ENCODE measurements at regions not wholly inside any gene's neighbourhood (a gene's known extent, or its start where the extent isn't known, plus 50 kb on each side); places are given as distances from the start of the nearest gene placed in this dataset.
"Not testable (repeated sequence)": the region's sequence is repeated elsewhere in the genome, so short reads cannot be mapped to it uniquely, and the experiment has no call there.

GRCh38 chr2:175796422-175796821 lies 205.6 kb downstream of the LNPK start:
- POLR2A ChIA-PET (ENCODE audit: partially characterized antibody); H3K14ac ChIP-seq (ENCODE audit: insufficient read length); H2AK5ac ChIP-seq (ENCODE audit: low read depth, low read length); H3K27ac ChIP-seq (ENCODE audit: low read depth, low read length); H3K27me3 ChIP-seq (replicated peaks in 1 of 4; ENCODE audit: control insufficient read depth in 3 of 4, extremely low read depth in 1 of 4, insufficient read depth in 3 of 4, low read length in 3 of 4); H3K79me2 ChIP-seq (ENCODE audit: control insufficient read depth in 1 of 2, insufficient read depth in 2 of 2, low read length in 2 of 2); H3K56ac ChIP-seq (replicated peaks; ENCODE audit: insufficient read length, low read depth, low read length); H3K79me1 ChIP-seq (ENCODE audit: low read depth, low read length); H3K23ac ChIP-seq (ENCODE audit: insufficient read length); DNase-seq (ENCODE audit: low read depth in 1 of 2, low spot score in 2 of 2); FAIRE-seq; H2AFZ ChIP-seq (ENCODE audit: low read length); H3K4me1 ChIP-seq (replicated peaks in 1 of 4; ENCODE audit: control insufficient read depth in 3 of 4, insufficient read depth in 4 of 4, low read length in 3 of 4); H2BK120ac ChIP-seq (replicated peaks; ENCODE audit: low read depth, low read length); H4K91ac ChIP-seq (replicated peaks; ENCODE audit: insufficient read length, low read length); H4K20me1 ChIP-seq (replicated peaks in 1 of 2; ENCODE audit: control insufficient read depth in 1 of 2, insufficient read depth in 2 of 2, low read length in 2 of 2); H3K23me2 ChIP-seq (ENCODE audit: low read depth, low read length); H3K4ac ChIP-seq (replicated peaks; ENCODE audit: insufficient read length, low read depth, low read length); H3K18ac ChIP-seq (ENCODE audit: extremely low read depth, low read length); H3K4me3 ChIP-seq (ENCODE audit: extremely low read depth in 1 of 4, insufficient read depth in 2 of 4, low read depth in 3 of 4, low read length in 4 of 4); CTCF ChIA-PET (ENCODE audit: partially characterized antibody); H3K9ac ChIP-seq (replicated peaks in 1 of 4; ENCODE audit: extremely low read depth in 1 of 4, low read depth in 3 of 4, low read length in 3 of 4); H2BK12ac ChIP-seq (ENCODE audit: low read depth, low read length); H2BK15ac ChIP-seq (ENCODE audit: low read length); H2BK20ac ChIP-seq (ENCODE audit: low read length); H4K5ac ChIP-seq (ENCODE audit: insufficient read length, low read depth, low read length); H2BK5ac ChIP-seq (ENCODE audit: low read depth, low read length); H3K4me2 ChIP-seq (ENCODE audit: insufficient read depth in 1 of 2, low read depth in 2 of 2, low read length in 2 of 2); H4K8ac ChIP-seq (ENCODE audit: extremely low read depth, insufficient read depth, low read length); H3K36me3 ChIP-seq (ENCODE audit: control insufficient read depth in 2 of 4, insufficient read depth in 4 of 4, low read length in 3 of 4): not testable (repeated sequence)
- peaks cover 18 to 21% of the 10 kb centered on the region in 2 experiments for H3K9me3 ChIP-seq (ENCODE audit: insufficient read depth in 2 of 2, low read depth in 1 of 2, low read length in 1 of 2)
- WGBS, 2 experiments (ENCODE audit: extremely low coverage in 1 of 2, insufficient coverage in 1 of 2, insufficient read length in 1 of 2, insufficient replicate concordance in 2 of 2, low coverage in 1 of 2, low lambda C conversion rate in 2 of 2, missing lambda C conversion rate in 1 of 2), result 93% methylated on average over 2 of the region's 2 CpGs; no CpG with 5 or more reads in 1 of the 2 experiments

Measured in H1 (cell line).